Renal pelvis (tissue), 1 donor: ENCODE measurements at regions not wholly inside any gene's neighbourhood (a gene's known extent, or its start where the extent isn't known, plus 50 kb on each side); places are given as distances from the start of the nearest gene placed in this dataset.
"Not testable (repeated sequence)": the region's sequence is repeated elsewhere in the genome, so short reads cannot be mapped to it uniquely, and the experiment has no call there.

Experiments
- DNase-seq: peaks from one replicate; pipeline ENCODE4 v3.0.0-alpha.2; 2013

- no peak for DNase-seq
These were observed 68.7 kb downstream of the VSIG4 start for GRCh38 chrX:65971151-65971550.

DNA sequence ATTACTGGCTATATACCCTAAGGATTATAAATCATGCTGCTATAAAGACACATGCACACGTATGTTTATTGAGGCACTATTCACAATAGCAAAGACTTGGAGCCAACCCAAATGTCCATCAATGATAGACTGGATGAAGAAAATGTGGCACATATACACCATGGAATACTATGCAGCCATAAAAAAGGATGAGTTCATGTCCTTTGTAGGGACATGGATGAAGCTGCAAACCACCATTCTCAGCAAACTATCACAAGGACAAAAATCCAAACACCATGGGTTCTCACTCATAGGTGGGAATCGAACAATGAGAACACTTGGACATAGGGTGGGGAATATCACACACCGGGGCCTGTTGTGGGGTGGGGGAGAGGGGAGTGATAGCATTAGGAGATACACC is 72.7 kb downstream of the VSIG4 start:
- DNase-seq, result not testable (repeated sequence)

- DNase-seq, result no peak
These were observed 78.2 kb downstream of the VSIG4 start for GRCh38 chrX:65961714-65962113.

DNA sequence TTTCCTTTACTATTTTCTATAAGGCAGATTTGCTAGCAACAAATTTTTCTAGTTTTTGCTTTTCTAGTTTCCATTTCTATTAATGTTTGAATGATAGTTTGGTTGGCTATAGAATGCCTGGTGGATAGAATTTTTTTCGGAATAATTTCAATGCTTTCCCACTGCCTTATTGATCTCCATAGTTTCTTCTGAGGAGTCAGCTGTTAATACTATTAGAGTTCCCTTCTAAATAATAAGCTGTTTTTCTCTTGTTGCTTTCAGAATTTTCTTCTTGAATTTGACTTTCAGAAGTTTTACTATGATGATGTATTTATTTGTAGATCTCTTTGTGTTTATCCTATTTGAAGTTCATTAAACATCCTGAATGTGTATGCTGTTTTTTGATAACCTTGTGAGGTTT is 91.8 kb downstream of the VSIG4 start:
- DNase-seq, result no peak

DNA sequence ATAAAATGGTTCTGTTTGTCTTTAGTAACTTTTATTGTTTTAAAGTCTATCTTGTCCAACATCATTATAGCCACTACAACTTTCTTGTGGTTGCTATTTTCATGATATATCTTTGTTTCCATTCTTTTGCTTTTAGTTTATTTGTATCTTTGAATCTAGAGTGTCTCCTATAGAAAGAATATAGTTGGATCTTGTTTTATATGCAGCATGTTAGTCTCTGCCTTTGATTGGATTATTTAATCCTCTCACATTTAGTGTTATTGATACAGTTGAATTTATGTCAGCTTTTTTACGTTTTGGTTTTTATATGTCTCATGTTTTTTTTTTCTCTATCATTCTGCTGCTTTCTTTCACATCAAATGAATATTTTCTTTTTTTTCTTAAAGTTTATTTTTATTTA is 98.1 kb downstream of the VSIG4 start:
- DNase-seq, result no peak

GRCh38 chrX:65933085-65933589 is 106.7 kb downstream of the VSIG4 start:
- no peak for DNase-seq

DNA sequence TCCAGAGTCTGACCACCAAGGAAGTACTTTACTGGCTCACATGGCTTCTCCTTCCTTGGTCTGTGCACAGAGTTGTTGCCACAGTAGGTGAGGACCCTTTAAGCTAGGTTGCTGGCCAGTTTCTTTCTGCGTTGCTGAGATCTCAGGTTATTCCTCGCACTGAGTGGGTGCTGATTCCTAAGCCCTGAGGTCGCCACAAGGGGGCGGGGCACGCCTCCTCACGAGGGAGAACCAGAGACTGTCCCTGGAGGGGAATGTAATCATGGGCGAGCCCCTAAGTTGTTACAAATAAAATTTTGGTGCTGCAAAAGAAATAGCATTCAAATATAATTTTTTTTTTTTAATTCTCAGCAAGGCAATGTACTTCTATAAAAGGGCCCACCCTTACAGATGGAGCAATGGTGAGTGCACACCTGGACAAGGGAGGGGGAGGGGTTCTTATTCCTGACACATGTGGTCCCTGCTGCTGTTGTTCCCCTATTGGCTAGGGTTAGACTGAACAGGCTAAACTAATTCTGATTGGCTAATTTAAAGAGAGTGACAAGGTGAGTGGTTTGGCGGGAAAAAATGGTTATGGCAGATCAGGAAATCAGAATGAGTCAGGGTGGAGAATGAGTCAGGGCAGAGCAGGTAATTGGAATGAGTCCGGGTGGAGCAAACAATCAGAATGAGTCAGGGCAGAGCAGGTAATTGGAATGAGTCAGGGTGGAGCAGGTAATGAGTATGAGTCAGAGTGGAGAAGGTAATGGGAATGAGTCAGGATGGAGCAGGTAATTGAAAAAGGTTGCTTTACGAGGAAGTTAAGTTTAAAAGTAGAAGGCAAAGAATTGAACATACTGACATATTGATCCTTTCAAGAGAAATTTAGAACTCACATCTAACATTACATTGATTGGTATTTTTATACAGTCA is 107.5 kb downstream of the VSIG4 start:
- DNase-seq, result no peak

DNA sequence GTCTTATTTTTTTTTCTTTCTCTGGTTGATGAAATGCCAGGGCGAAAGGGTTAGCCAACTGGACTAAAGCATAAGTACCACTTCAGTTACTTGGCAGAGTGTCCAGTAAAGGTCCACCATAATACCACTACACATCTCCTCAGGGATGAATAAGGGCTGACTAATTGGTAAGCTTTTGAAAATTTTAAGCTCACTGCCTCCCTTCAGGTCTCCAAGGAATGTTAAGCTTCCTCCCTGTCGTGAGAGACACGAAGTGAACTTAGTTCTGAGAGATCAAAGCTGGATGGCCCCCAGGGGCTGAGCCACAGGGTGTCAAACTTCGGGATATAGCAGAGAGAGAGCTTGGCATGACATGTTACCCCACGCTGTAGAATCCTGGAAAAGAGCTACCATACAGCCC is 111.4 kb downstream of the VSIG4 start:
- DNase-seq, result no peak

GRCh38 chrX:65927386-65927785 is 112.5 kb downstream of the VSIG4 start:
- DNase-seq, result not testable (repeated sequence)

- no peak for DNase-seq
These were observed 113.5 kb downstream of the VSIG4 start for GRCh38 chrX:65926095-65927019.

GRCh38 chrX:65925592-65925991 is 114.3 kb downstream of the VSIG4 start:
- DNase-seq, result no peak

DNA sequence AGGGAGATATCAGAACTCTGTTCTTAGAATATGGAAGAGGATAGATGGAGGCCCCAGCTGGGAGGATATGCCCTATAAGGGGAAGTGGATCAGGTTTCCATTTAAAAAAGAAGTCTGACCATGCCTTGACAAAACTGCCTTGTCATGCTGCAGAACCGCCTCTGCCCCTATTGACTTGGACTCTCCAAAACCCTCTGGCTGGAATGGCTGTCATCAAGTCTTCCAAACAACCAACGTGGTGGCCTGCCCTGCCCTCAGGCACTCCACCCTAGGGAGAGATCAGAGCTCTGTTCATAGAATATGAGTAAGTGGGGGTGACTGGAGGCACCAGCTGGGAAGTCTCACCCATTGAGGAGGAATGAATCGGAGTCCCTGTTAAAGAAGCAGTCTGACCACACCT is 114.9 kb downstream of the VSIG4 start:
- no peak for DNase-seq

DNA sequence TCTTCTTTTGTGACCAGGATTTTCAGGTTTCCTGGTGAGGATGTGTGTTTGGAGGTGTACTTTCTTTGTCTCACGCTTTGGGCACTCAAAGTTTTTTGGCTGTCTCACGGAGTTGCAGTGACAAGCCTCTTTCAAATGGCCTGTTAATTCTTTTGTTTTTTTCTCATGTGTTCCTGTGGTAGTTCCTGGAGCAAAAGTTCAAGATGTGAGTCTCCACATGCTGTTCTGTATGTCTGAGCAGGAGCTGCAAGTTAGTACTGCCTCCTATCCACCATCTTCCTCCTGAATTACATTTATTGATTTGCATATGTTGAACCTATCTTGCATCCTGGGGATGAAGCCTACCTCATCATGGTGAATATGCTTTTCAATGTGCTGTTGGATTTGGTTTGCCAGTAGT is 118.5 kb downstream of the VSIG4 start:
- DNase-seq, result no peak

GRCh38 chrX:65920620-65921019 is 119.3 kb downstream of the VSIG4 start:
- DNase-seq, result no peak

DNA sequence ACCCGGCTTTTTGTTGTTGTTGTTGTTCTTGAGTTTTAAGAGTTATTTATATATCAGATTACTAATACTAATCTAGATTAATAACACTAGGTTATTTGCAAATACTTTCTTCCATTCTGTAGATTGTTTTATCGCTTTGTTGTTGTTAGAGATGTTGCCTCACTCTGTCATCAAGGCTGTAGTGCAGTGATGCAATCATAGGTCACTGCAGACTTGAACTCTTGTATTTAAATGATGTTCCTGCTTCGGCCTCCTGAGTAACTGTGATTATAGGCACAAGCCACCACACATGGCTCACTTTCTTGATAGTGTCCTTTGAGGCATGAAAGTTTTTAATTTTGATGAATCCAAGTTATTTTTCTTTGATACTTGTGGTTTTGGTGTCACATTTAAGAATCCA is 129.0 kb downstream of the VSIG4 start:
- no peak for DNase-seq

DNA sequence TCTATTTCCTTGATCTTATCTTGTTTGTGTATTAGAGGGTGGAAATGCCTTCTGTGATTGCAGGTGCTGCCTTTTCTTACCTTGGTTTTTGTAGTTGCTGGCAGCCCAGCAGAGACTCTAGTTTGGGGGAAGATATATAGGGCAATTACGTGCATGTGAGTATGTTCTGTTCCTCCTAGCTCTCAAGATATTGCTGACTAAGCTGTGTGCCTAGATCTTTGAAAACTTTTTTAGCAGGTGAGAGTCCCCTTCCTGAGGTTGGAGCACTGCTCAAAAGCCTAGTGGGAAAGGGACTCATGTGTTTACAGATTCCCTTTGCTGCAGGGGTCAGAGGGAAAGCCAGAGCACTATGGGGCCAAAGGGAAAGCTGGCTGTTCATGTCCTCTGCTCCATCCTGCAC is 136.1 kb downstream of the VSIG4 start:
- DNase-seq, result no peak

DNA sequence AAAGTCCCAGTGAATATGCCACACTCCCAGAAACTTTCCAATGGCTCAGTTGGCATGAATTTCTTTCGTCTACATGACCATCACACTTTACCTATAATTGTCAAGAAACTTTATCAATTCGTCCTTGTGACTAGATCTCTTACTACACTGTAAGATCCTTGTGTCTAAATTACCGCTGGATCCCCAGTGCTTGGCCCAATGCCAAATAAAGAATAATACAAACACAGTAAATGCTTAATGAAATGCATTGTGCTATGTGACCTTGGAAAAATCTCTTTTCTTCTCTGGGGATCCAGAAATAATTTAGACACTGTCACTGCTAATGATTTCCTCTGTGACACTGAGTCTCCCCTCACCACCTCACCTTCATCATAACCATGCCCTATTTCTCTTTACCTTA is 137.9 kb downstream of the VSIG4 start:
- DNase-seq, result no peak

DNA sequence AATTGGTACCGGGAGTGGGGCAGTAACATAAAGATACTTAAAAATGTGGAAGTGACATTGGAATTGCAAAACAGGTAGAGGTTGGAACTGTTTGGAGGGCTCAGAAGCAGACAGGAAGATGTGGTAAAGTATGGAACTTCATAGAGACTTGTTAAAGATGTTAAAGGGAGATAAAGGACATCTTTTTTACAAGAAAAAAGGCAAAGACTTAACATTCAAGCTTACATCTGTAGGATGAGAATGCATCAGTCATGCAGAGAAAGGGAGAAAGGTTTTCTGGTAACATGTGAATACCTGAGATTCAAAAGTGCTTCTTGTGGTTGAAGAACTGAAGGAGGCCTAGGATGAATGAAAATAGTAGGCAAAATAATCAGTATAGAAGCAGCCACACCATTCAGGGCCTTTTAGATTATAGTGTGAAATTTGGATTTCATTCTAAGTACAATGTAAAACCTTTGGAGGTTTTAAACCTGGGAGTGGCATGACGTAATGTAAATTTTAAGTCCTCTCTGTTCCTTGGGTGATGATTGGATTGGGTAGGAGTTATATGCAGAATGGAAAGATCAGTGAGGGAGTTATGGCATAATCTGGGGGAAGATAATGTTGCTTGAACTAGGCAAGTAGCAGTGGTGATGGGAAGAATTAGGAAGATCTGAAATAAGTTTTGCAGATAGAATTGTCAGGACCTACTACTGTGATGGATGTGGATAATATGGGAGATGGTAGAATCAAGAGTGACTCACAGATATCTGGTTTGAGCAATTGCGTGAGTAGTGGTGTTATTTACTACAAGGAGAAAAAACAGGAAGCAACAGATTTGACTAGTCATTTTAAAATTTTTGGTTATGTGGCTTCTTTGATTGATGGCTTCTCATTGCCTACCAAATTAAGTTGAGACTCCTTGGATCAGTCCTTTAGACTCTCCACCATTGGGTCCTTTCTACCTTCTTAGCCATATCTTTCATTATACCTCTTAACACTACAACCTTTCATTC is 138.7 kb downstream of the VSIG4 start:
- no peak for DNase-seq

DNA sequence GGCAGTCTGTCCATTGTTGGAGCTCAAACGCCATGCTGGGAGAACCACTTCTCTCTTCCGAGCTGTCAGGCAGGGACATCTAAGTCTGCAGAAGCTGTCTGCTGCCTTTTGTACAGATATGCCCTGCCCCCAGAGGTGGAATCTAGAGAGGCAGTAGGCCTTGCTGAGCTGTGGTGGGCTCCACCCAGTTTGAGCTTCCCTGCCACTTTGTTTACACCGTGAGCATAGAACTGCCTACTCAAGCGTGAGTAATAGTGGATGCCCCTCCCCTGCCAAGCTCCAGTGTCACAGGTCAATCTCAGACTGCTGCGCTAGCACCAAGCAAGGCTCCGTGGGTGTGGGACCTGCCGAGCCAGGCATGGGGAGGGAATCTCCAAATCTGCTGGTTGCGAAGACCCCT is 145.7 kb downstream of the VSIG4 start:
- no peak for DNase-seq

DNA sequence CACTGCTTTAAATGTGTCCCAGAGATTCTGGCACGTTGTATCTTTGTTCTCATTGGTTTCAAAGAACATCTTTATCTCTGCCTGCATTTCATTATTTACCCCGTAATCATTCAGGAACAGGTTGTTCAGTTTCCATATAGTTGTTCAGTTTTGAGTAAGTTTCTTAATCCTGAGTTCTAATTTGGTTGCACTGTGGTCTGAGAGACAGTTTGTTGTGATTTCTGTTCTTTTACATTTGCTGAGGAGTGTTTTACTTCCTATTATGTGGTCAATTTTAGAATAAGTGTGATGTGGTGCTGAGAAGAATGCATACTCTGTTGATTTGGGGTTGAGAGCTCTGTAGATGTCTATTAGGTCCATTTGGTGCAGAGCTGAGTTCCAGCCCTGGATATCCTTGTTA is 148.1 kb downstream of the VSIG4 start:
- DNase-seq, result not testable (repeated sequence)

DNA sequence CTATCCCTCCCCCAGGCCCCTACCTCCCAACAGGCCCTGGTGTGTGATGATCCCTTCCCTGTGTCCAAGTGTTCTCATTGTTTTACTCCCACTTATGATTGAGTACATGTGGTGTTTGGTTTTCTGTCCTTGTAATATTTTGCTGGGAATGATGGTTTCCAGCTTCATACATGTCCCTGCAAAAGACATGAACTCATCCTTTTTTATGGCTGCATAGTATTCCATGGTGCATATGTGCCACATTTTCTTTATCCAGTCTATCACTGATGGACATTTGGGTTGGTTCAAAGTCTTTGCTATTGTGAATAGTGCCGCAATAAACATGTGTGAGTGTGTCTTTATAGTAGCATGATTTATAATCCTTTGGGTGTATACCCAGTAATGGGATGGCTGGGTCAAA is 151.7 kb downstream of the VSIG4 start:
- DNase-seq, result not testable (repeated sequence)
